ENCODE measurements at regions not wholly inside any gene's neighbourhood (a gene's known extent, or its start where the extent isn't known, plus 50 kb on each side); places are given as distances from the start of the nearest gene placed in this dataset. TPM values are rescaled to one million over a fixed set of nuclear protein-coding genes. Genes with fewer than 3 reads are reported as not detected.

GRCh38 chrX:116605576-116605975, 142.8 kb upstream of the CT83 start:
- DNase-seq (ENCODE audit: low read depth in 2 of 3, low spot score in 2 of 3) = no peak

- DNase-seq (ENCODE audit: low read depth in 2 of 3, low spot score in 2 of 3) = peak in 1 of 3 donors; percentile 0
These were observed 133.2 kb upstream of the CT83 start for GRCh38 chrX:116596010-116596409.

Small RNAs in the stretch of these regions (small RNA-seq; reads per million reads assigned to genes)
- gene RNU6-1323P = not detected

Data from hematopoietic multipotent progenitor cell (in vitro differentiated cells).